Mesenchymal stem cell (in vitro differentiated cells and primary cell): ENCODE measurements at regions not wholly inside any gene's neighbourhood (a gene's known extent, or its start where the extent isn't known, plus 50 kb on each side); places are given as distances from the start of the nearest gene placed in this dataset.

ENCODE experiments used
- DNase-seq: peaks from one replicate; pipeline ENCODE4 v3.0.0-alpha.2; 2013
- H2AFZ ChIP-seq: one replicate; pipeline ENCODE4 v1.6.1; 2013; ENCODE audit warnings: low read depth, mild to moderate bottlenecking, control low read depth, inconsistent platforms, low read length, moderate library complexity
- H2AK5ac ChIP-seq: 2 replicates; pipeline ENCODE4 v1.6.1; 2013; ENCODE audit warnings: low read length, moderate library complexity, mild to moderate bottlenecking, inconsistent platforms; ENCODE audit not compliant: severe bottlenecking
- H2BK120ac ChIP-seq: one replicate; pipeline ENCODE4 v1.6.1; 2013; ENCODE audit warnings: low read depth, mild to moderate bottlenecking, inconsistent platforms, low read length, moderate library complexity
- H2BK12ac ChIP-seq, 2 experiments: one replicate each; pipeline ENCODE4 v1.6.1; 2013; ENCODE audit warnings: inconsistent platforms in 2 of 2, low read length in 2 of 2, mild to moderate bottlenecking in 2 of 2, moderate library complexity in 2 of 2, control low read depth in 1 of 2
- H2BK15ac ChIP-seq: one replicate; pipeline ENCODE4 v1.6.1; 2013; ENCODE audit warnings: mild to moderate bottlenecking, low read depth, inconsistent platforms; ENCODE audit not compliant: poor library complexity, severe bottlenecking
- H2BK5ac ChIP-seq: 2 replicates; pipeline ENCODE4 v1.6.1; 2013; ENCODE audit warnings: low read depth, mild to moderate bottlenecking, low read length, control low read depth, inconsistent platforms; ENCODE audit not compliant: poor library complexity, severe bottlenecking
- H3K14ac ChIP-seq, 2 experiments: one replicate each; pipeline ENCODE4 v1.6.1; 2013; ENCODE audit warnings: inconsistent platforms in 2 of 2, low read length in 2 of 2, control low read depth in 1 of 2, mild to moderate bottlenecking in 1 of 2, moderate library complexity in 1 of 2
- H3K18ac ChIP-seq, 2 experiments: one replicate each; pipeline ENCODE4 v1.6.1; 2013; ENCODE audit warnings: inconsistent platforms in 2 of 2, low read length in 2 of 2, control low read depth in 1 of 2, low read depth in 1 of 2, mild to moderate bottlenecking in 1 of 2
- H3K23ac ChIP-seq, 2 experiments: one replicate each; pipeline ENCODE4 v1.6.1; 2013; ENCODE audit warnings: inconsistent platforms in 2 of 2, low read length in 2 of 2, mild to moderate bottlenecking in 2 of 2, moderate library complexity in 2 of 2, control low read depth in 1 of 2
- H3K27ac ChIP-seq: 2 replicates; pipeline ENCODE4 v1.5.1; 2013; ENCODE audit warnings: mild to moderate bottlenecking, moderate library complexity, low read length, control low read depth, inconsistent platforms; ENCODE audit not compliant: poor library complexity, severe bottlenecking
- H3K27me3 ChIP-seq, 2 experiments: 2 replicates each; pipeline versions ENCODE4 v1.6.1 to v1.7.0; 2013; ENCODE audit warnings: low read length in 2 of 2, mild to moderate bottlenecking in 2 of 2, moderate library complexity in 2 of 2, control low read depth in 1 of 2, inconsistent platforms in 1 of 2; ENCODE audit not compliant: control insufficient read depth in 1 of 2, insufficient read depth in 1 of 2
- H3K36me3 ChIP-seq, 2 experiments: 2 replicates each; pipeline versions ENCODE4 v1.6.1 to v1.7.0; 2013; ENCODE audit warnings: low read length in 2 of 2, control low read depth in 1 of 2, inconsistent platforms in 1 of 2, low read depth in 1 of 2, mild to moderate bottlenecking in 1 of 2; ENCODE audit not compliant: insufficient read depth in 2 of 2, control insufficient read depth in 1 of 2
- H3K4ac ChIP-seq, 2 experiments: one replicate each; pipeline ENCODE4 v1.6.1; 2013; ENCODE audit warnings: inconsistent platforms in 2 of 2, low read length in 2 of 2, mild to moderate bottlenecking in 2 of 2, moderate library complexity in 2 of 2, control low read depth in 1 of 2, low read depth in 1 of 2
- H3K4me1 ChIP-seq: 2 replicates; pipeline ENCODE4 v1.6.1; 2013; ENCODE audit warnings: low read depth, low read length, control low read depth; ENCODE audit not compliant: control insufficient read depth, insufficient read depth
- H3K4me2 ChIP-seq: 2 replicates; pipeline ENCODE4 v1.6.1; 2013; ENCODE audit warnings: low read length, mild to moderate bottlenecking, inconsistent platforms; ENCODE audit not compliant: poor library complexity, severe bottlenecking
- H3K4me3 ChIP-seq, 2 experiments: 2 replicates each; pipeline versions ENCODE4 v1.5.1 to v1.7.0; 2013; ENCODE audit warnings: low read length in 2 of 2, mild to moderate bottlenecking in 2 of 2, control low read depth in 1 of 2, low read depth in 1 of 2; ENCODE audit not compliant: insufficient read depth in 1 of 2
- H3K79me1 ChIP-seq: replicated peaks from 2 replicates; pipeline ENCODE4 v1.6.1; 2013; ENCODE audit warnings: mild to moderate bottlenecking, control low read depth, low read length, inconsistent platforms; ENCODE audit not compliant: poor library complexity, severe bottlenecking
- H3K9ac ChIP-seq: 2 replicates; pipeline ENCODE4 v1.7.0; 2013; ENCODE audit warnings: mild to moderate bottlenecking, low read length, moderate library complexity
- H3K9me3 ChIP-seq: 2 replicates; pipeline ENCODE4 v1.7.0; 2013; ENCODE audit warnings: mild to moderate bottlenecking, low read length; ENCODE audit not compliant: control insufficient read depth
- H4K8ac ChIP-seq: one replicate; pipeline ENCODE4 v1.6.1; 2013; ENCODE audit warnings: inconsistent platforms, mild to moderate bottlenecking, low read length, moderate library complexity
- H4K91ac ChIP-seq: one replicate; pipeline ENCODE4 v1.6.1; 2013; ENCODE audit warnings: mild to moderate bottlenecking, low read length, inconsistent platforms
- WGBS: methylation state at CpG from one replicate; pipeline ENCODE4 v1.1.7; 2013; ENCODE audit warnings: mixed read lengths; 5-methylcytosine and 5-hydroxymethylcytosine counted together

DNA sequence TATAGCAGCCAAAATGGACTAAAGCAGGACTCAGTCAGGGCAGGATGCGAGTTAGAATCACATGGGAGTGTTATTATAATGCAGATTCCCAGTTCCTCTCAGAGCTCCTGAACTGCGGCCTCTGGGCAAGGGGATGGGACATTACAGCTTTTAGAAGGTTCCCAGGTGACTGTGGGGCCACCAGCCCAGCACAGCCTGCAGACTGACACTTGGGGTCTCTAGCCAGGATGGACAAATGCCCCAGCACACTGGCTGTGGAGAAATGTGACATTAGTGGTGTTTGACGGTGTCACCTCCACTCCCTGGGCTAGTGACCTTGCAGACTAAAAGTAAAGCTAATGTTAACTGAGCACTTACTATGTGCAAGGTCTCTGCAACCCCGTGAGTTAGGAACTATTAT, 238.0 kb upstream of the HS6ST1 start:
- Histone ChIP-seq H2AK5ac (no peak overlapping the region), H2BK120ac (no peak overlapping the region), H3K14ac (no peak overlapping the region), H3K79me1 (no peaks in the 10 kb centered on the region), H3K18ac (no peak overlapping the region), H2AFZ (no peak overlapping the region), H2BK15ac (no peak overlapping the region), H3K27ac (no peak overlapping the region), H2BK12ac (no peak overlapping the region), H4K91ac (no peak overlapping the region), H3K9me3 (peaks cover 5% of the 10 kb centered on the region), H4K8ac (no peak overlapping the region), H3K4ac (no peak overlapping the region), H3K36me3 (no peaks in the 10 kb centered on the region), H3K4me2 (no peak overlapping the region), H3K4me3 (no peak overlapping the region), H3K4me1 (peaks cover 6% of the 10 kb centered on the region), H3K27me3 (no peaks in the 10 kb centered on the region), H3K23ac (no peak overlapping the region), H3K9ac (no peak overlapping the region), H2BK5ac (no peak overlapping the region)
- 95% methylated on average over 4 of the region's 4 CpGs for WGBS
- no peak for DNase-seq

DNA sequence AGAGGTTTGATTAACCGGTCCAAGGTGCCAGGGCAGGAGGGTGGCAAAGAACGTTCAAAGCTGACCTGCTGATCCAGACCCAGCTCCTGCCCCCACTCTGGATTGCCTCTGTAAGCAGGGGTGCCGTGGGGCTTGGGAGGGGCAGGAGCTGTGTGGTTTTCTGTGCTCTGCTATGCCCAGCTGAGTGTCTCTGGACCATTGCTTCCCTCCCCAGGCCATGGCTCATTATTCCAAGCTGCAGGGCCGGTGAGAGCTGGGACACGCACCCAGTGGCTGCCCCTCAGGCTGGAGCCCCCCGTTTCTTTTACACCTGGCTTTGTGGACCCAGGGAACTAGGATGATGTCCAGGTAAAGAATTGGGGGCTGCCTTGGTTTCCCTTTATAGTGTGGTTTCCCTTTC, 238.4 kb upstream of the HS6ST1 start:
- H3K4me2 ChIP-seq = no peak overlapping the region
- no peak overlapping the region for H3K4ac ChIP-seq
- no peak overlapping the region for H3K9ac ChIP-seq
- no peak overlapping the region for H3K18ac ChIP-seq
- no peak overlapping the region for H2BK12ac ChIP-seq
- no peak overlapping the region for H4K91ac ChIP-seq
- no peak overlapping the region for H2BK15ac ChIP-seq
- no peaks in the 10 kb centered on the region for H3K27me3 ChIP-seq
- DNase-seq = no peak
- no peak overlapping the region for H2AK5ac ChIP-seq
- H3K14ac ChIP-seq = no peak overlapping the region
- WGBS = 89% methylated on average over 6 of the region's 6 CpGs
- H2AFZ ChIP-seq = no peak overlapping the region
- H3K23ac ChIP-seq = no peak overlapping the region
- H3K4me3 ChIP-seq = no peak overlapping the region
- H2BK120ac ChIP-seq = no peak overlapping the region
- H2BK5ac ChIP-seq = no peak overlapping the region
- peaks cover 6% of the 10 kb centered on the region for H3K4me1 ChIP-seq
- H4K8ac ChIP-seq = no peak overlapping the region
- H3K27ac ChIP-seq = no peak overlapping the region
- H3K79me1 ChIP-seq = no peaks in the 10 kb centered on the region
- no peaks in the 10 kb centered on the region for H3K36me3 ChIP-seq
- H3K9me3 ChIP-seq = peaks cover 5% of the 10 kb centered on the region

DNA sequence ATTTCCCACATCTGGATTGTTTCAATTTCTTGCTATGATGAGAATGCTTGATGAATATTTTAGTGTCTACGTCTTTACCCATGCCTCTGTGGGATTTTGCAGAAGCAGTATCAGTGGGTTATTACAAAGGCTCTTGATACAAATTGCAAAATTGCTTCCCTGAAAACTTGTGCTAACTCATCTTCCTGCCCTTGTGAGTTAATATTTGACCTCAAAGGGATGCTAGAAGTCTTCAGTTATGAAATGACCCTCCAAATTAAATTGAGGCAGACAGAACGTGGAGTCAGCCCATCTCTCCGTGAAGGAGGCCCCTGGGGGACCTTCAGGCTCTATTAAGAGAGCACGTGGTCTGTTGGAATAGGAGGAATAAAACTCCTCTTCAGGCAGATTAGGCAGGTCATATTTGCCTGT, 239.2 kb upstream of the HS6ST1 start:
- Histone ChIP-seq H2AFZ (no peak overlapping the region), H3K4ac (no peak overlapping the region), H3K9ac (peak overlapping the region; percentile 25), H3K79me1 (no peaks in the 10 kb centered on the region), H3K36me3 (no peaks in the 10 kb centered on the region), H2BK12ac (no peak overlapping the region), H3K27me3 (no peaks in the 10 kb centered on the region), H2BK15ac (no peak overlapping the region), H3K14ac (no peak overlapping the region), H3K4me2 (peak overlapping the region; percentile 44), H4K8ac (no peak overlapping the region), H3K27ac (no peak overlapping the region), H4K91ac (no peak overlapping the region), H3K9me3 (peaks cover 5% of the 10 kb centered on the region), H3K18ac (no peak overlapping the region), H2BK120ac (no peak overlapping the region), H3K4me3 (no peak overlapping the region), H3K4me1 (peaks cover 2% of the 10 kb centered on the region), H2BK5ac (no peak overlapping the region), H2AK5ac (no peak overlapping the region), H3K23ac (no peak overlapping the region)
- 68% methylated on average over 4 of the region's 4 CpGs for WGBS
- peak; percentile 9 for DNase-seq

DNA sequence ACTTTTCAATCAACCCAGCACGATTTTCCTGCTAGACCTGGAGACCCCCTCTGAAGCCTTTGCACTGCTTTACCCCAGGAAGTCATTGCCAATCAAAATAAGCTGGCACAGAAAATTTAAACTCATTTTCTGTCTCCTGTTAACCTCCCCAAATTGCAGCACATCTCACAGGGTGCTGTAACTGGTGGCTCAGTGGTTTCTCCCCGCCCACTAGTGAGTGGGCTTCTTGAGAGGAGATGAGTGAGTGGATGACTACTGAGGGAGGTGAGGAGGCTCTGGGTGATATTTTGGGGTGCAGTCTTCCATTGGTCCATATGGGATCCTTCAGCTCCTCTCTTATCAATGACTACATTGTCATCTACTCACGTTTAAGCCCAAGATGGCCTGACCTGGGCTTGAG, 239.8 kb upstream of the HS6ST1 start:
- H2AK5ac ChIP-seq = no peak overlapping the region
- no peak overlapping the region for H2BK15ac ChIP-seq
- H3K36me3 ChIP-seq = no peaks in the 10 kb centered on the region
- no peak overlapping the region for H2BK120ac ChIP-seq
- H3K4ac ChIP-seq = no peak overlapping the region
- WGBS = 91% methylated on average over 2 of the region's 3 CpGs
- H3K4me3 ChIP-seq = no peak overlapping the region
- H3K27me3 ChIP-seq = no peaks in the 10 kb centered on the region
- H2AFZ ChIP-seq = no peak overlapping the region
- H3K18ac ChIP-seq = no peak overlapping the region
- peaks cover 5% of the 10 kb centered on the region for H3K9me3 ChIP-seq
- H3K23ac ChIP-seq = no peak overlapping the region
- no peaks in the 10 kb centered on the region for H3K79me1 ChIP-seq
- H2BK5ac ChIP-seq = no peak overlapping the region
- no peak overlapping the region for H3K4me2 ChIP-seq
- no peak overlapping the region for H4K8ac ChIP-seq
- H3K27ac ChIP-seq = no peak overlapping the region
- H3K14ac ChIP-seq = no peak overlapping the region
- peaks cover 5% of the 10 kb centered on the region for H3K4me1 ChIP-seq
- H4K91ac ChIP-seq = no peak overlapping the region
- peak overlapping the region; percentile 25 for H3K9ac ChIP-seq
- no peak for DNase-seq
- H2BK12ac ChIP-seq = no peak overlapping the region
